VCaP (cell line): ENCODE measurements at regions not wholly inside any gene's neighbourhood (a gene's known extent, or its start where the extent isn't known, plus 50 kb on each side); places are given as distances from the start of the nearest gene placed in this dataset.

Experiments
- H3K27ac ChIP-seq: fragments of 450-650 bp; 2 replicates; pipeline ENCODE4 v1.5.1; 2017
- CTCF ChIP-seq: fragments of 450-650 bp; conservative IDR thresholded peaks from 2 replicates; pipeline ENCODE4 v1.5.1; 2017; ENCODE audit warnings: mild to moderate bottlenecking, moderate library complexity

- H3K27ac ChIP-seq, result no peak overlapping the region
- no peak for TF ChIP-seq CTCF
Observed at GRCh38 chr10:8513155-8514147, 459.0 kb downstream of the GATA3 start.

GRCh38 chr10:8520382-8520781 is 465.9 kb downstream of the GATA3 start:
- no peak overlapping the region for H3K27ac ChIP-seq

GRCh38 chr10:8527773-8528172 is 473.3 kb downstream of the GATA3 start:
- H3K27ac ChIP-seq, result no peak overlapping the region
- TF ChIP-seq CTCF, result no peak

More at GRCh38 chr10:8520382-8520781, 465.9 kb downstream of the GATA3 start:
- TF ChIP-seq CTCF, result no peak

- TF ChIP-seq CTCF, result no peak
- H3K27ac ChIP-seq, result no peak overlapping the region
Observed at GRCh38 chr10:8531116-8531515, 476.6 kb downstream of the GATA3 start.

GRCh38 chr10:8532647-8533046 is 478.2 kb downstream of the GATA3 start:
- no peak overlapping the region for H3K27ac ChIP-seq
- no peak for TF ChIP-seq CTCF

GRCh38 chr10:8533462-8533861 is 479.0 kb downstream of the GATA3 start:
- no peak for TF ChIP-seq CTCF

GRCh38 chr10:8534096-8534495 is 479.6 kb downstream of the GATA3 start:
- no peak overlapping the region for H3K27ac ChIP-seq
- no peak for TF ChIP-seq CTCF

More at GRCh38 chr10:8533462-8533861, 479.0 kb downstream of the GATA3 start:
- no peak overlapping the region for H3K27ac ChIP-seq
